Inferior parietal cortex (tissue), 1 donor: ENCODE measurements at regions not wholly inside any gene's neighbourhood (a gene's known extent, or its start where the extent isn't known, plus 50 kb on each side); places are given as distances from the start of the nearest gene placed in this dataset.
A peak's percentile ranks its signal among the peaks of the same experiment; 100 is the strongest.

Experiments used
- DNase-seq: peaks from one replicate; pipeline ENCODE4 v3.0.0-alpha.2; 2016; ENCODE audit errors: extremely low spot score

- peak; percentile 51 for DNase-seq
Measured at GRCh38 chr7:31456646-31457368, 57.1 kb upstream of the ITPRID1 start.

- no peak for DNase-seq
Measured at GRCh38 chr7:31457551-31457950, 56.3 kb upstream of the ITPRID1 start.

GRCh38 chr7:31458203-31458602, 55.7 kb upstream of the ITPRID1 start:
- DNase-seq, result no peak

GRCh38 chr7:31462636-31463035, 51.3 kb upstream of the ITPRID1 start:
- no peak for DNase-seq
